ENCODE measurements at regions not wholly inside any gene's neighbourhood (a gene's known extent, or its start where the extent isn't known, plus 50 kb on each side); places are given as distances from the start of the nearest gene placed in this dataset.
A peak's percentile ranks its signal among the peaks of the same experiment; 100 is the strongest.

DNA sequence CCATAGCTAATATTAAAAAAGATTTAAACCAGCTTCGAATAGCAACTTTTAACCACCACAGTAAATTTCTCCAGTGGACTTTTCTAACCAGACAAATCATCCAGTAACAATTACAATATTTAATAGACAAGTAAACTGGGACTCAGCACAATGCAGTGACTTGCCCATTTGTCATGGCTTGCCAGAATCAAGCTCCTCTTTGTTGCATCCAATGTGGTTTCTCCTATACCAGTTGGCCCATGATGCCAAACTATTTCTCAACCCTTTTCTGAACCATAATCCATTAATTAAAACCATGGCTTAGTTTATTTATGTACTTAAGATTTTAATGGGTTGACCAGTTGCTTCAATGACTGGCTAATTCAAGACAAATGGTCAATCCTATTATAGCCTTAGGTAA lies 64.4 kb downstream of the DIO2 start:
- DNase-seq = no peak

DNA sequence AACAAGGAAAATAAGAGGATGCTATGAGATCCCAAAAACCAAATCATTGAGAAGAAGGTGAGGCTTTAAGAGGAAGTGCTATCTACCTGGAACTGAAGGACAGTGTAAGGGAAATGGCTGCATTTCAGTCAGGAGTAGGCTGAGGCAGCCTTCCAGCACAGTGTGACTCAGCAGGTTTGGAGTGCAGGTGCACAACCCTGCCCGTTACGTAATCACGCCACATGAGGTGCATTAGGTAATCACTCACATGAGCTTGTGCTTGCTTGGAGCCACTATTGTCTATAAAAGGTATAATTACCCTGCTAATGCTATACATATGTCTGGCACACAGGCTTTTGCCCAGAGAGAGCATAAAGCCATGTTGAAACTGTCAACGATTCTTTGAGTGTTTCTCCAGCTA lies 74.9 kb downstream of the DIO2 start:
- DNase-seq = peak; percentile 14

DNA sequence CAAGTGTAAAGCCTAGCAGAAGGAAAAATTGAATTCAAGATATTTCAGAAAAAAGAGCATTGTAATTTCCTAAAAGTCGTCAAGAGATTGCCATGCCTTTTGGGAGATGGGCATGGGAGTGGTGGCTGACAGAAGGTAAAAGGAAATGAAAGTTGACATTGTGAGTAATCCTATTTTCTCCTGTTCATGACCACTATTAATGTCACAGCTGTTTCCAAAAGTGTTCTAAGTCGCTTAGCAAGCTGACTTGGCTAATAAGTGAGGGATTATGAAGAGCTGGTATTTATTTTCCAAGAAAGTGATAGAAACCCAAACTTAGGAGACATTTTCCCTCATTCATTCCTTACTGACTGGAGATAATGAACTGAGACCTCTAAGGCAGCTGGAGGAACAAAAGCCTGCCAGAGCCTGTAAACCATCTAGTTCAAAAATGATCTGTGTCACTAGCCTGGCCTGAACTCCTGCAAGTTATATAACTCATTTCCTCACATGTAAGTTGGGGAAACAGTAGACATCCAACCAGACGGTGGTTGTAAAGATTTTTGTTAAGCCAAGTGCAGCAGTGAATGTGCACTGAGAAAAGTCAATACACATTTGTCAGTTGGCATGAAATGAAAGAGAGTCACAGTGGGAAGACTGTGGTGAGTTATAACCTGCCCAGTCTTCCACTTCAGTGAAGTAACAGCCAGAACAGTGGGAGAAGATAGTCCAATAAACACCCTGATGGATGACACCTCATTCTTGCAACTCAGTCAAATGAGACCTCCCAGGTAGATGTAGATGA lies 75.8 kb downstream of the DIO2 start:
- no peak for DNase-seq

GRCh38 chr14:80134321-80134720 lies 77.0 kb downstream of the DIO2 start:
- DNase-seq = no peak

DNA sequence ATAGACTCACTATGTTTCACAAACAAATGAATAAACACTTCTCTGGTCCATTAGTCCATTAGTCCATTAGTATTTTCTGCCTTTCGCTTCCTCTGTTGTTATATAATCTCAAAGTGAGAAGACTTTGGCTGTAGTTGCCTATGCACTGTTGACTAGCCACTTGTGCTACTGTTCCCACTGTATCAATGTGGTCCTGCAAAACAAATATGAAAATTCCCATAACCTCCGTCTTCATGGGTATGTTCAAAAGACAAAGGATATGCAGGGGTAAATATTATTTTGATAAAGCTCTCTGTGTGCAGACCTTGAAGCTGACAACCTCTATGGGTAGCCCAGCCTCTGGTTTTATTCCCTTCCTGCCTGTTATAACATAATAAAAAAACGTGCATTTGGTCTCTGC lies 77.8 kb downstream of the DIO2 start:
- no peak for DNase-seq

DNA sequence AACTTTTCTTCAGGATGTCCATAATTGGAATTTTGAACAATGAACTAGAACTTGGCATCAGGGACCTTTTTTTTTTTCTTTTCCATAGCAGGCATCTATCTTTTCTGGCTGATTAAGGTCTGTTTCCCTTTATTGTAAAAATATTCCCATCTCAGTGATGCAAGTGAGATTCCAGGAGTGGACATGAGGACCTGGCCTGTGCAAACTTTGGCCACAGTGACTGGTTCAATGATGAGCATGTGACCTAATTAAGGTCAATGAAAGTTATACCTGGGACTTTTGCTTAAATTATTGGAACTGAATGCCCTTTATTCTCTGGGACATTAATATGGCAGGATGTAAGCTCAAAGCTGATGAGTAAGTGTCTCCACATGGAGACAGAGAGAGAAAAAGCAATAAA lies 83.8 kb downstream of the DIO2 start:
- no peak for DNase-seq

- no peak for DNase-seq
Measured at GRCh38 chr14:80124794-80125193, 86.5 kb downstream of the DIO2 start.

- no peak for DNase-seq
Measured at GRCh38 chr14:80117876-80118275, 93.4 kb downstream of the DIO2 start.

- DNase-seq = no peak
Measured at GRCh38 chr14:80116157-80116556, 95.1 kb downstream of the DIO2 start.

DNA sequence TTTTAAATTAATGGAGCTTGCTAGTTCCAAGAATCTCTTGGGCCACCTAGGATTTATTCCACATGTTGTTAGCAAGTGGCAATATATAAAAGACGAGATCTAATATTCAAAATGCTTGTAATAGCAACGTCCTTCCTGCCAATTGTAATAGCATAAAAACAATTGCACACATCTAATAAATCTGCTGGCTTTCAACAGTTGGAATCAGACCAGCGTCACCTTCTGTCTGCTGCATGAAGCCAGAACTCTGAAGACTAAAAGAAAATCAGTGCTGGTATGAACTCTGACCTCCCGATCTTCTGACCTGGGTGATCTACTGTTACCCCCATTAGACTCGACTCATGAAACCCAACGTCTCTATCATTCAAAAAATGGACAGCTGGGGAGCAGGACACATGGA lies 100.6 kb downstream of the DIO2 start:
- no peak for DNase-seq

DNA sequence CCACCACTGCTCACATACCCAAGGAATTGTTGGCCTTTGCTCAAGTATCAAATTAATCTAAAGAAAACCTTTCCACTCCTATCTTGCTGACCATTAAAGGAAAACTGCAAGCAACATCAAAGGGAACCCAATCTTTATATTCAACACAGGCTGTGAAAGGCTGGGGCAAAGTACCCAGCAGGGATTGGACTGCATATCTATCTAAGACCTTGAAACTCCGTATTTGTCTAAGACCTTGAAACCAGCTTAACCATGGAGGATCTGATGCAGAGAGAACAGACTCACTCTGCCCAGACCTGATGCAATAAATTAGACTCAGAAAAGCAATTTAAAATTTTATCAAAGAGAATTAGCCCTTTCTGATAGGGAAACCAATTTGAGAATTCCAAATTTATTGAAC lies 102.2 kb downstream of the DIO2 start:
- DNase-seq = no peak

DNA sequence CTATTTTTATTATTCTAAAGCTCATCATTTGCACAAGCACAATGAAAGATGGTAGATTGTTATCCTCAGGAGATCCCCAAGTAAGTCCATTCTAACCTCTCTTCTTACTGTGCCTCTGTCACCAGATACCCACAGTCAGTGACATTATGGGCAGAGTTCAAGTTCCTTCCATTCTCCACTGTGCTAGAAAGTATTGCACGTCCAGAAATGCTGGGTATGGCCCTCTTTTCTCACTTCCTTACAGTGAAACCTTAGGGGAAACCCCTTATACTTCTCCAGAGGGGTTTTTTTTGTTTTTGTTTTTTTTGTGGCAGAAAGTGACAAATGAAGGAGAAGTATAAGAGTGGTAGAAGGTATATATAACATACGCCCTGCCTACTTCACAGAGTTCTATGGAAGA lies 102.9 kb downstream of the DIO2 start:
- DNase-seq = no peak

GRCh38 chr14:80105488-80105994 lies 105.8 kb downstream of the DIO2 start:
- DNase-seq = no peak

GRCh38 chr14:80101835-80102234 lies 109.5 kb downstream of the DIO2 start:
- no peak for DNase-seq

GRCh38 chr14:80100681-80101080 lies 110.6 kb downstream of the DIO2 start:
- DNase-seq = no peak

DNA sequence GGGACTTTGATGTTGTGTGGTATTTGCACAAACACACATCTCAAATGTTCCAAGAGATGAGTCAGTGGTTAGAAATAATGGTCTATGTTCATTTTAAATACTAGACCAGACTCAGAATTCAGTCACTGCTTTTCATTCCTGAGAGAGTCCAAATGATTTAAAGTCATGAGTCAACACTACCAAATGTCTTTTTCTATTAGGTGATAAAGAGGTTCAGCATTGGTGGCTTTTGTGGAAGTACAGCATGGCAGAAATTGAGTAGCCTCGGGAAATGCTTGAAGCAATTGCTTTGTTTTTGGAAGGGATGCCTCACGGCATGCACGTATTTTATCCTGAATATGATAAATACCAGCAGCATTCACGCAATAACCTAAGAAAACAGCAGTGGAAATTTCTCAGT lies 115.7 kb downstream of the DIO2 start:
- DNase-seq = no peak

DNA sequence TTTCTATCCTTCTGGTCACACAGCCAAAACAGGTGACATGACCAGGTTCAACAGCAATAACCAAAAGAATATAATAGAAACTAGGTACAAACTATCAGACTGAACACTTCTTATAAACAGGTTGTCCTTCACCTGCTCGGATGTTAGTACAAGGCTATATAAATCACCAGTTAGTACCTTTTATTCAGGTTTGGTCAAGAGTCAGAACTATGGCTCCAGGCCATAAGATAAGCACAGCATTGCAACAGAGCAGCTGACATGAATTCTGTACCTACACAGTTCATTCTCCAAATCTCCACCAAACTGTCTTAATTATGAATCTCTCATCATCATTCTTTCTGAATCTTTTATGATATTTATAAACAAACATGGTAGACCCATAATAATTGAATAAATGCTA lies 123.9 kb downstream of the DIO2 start:
- DNase-seq = no peak

GRCh38 chr14:80084196-80084595 lies 127.1 kb downstream of the DIO2 start:
- DNase-seq = no peak

DNA sequence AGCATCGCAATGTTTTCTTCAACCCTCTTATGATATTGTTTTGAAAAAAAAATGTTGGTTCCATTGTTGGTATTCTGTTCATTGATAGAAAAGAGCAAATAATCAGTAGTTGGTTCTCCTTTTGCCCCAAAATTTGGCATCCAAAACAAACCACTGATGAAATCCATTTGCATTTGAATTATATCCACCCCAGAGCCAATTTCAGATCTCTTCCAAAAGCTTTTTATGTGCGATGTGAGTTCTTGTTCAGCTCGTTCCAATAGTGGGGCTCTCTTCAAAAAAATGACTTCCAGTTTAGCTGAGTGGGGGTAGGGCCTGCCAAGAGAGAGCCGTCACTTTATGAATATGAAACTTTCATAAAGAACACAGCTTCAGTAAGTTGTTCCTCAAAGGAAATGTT lies 130.7 kb downstream of the DIO2 start:
- no peak for DNase-seq

DNA sequence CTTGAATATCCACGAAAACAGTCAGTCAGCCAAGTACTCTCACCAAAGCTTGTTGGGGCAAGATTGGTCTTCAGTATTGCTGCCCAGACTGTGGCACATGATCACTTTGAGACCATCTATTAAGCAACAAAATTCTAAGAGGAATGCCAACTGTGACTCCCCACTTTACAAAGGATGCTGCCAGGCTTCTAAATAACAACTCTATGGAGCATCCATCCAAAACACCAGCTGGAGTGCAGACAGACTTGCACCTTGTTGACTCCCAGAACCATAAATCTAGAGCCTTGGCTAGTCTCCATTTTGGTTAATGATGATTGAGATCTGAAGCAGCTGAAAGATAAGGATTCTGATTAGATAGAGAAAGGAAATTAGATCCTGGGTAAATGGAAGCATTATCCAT lies 132.8 kb downstream of the DIO2 start:
- no peak for DNase-seq

DNA sequence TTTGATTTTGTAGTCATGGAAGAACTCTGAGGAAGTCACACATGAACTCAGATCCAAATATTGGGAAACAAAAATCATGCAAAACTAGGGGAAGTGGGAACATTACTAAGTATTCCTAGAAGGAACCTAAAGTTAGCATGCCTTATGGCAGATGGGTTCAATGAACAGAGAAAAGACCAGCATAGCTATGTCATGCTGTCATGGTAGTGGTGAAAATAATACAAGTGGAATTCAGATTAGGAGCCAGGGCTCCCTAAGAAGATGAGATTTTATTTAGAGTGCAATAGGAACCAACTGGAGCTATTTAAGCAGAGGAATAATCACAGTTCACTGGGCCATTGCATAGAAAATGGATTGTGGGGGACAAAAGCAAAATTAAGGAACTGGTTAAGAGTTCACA lies 134.0 kb downstream of the DIO2 start:
- no peak for DNase-seq

- DNase-seq = no peak
Measured at GRCh38 chr14:80074900-80075574, 136.3 kb downstream of the DIO2 start.

- no peak for DNase-seq
Measured at GRCh38 chr14:80059041-80059440, 152.3 kb downstream of the DIO2 start.

DNA sequence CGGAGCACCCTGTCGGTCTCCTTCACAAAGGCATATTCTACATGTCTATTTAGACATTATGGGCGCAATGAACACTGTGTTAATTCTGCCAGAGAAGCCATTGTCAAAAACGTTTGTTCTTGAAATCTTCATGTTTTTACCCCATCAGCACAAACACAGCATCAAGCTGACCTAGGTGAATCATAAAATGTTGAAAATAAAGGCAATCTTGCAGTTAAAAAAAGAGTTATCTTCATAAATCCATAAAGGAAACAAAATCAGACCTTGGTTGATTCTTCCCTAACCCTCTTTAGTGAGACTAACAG lies 154.9 kb downstream of the DIO2 start:
- DNase-seq = no peak
